ENCODE measurements at regions not wholly inside any gene's neighbourhood (a gene's known extent, or its start where the extent isn't known, plus 50 kb on each side); places are given as distances from the start of the nearest gene placed in this dataset.

- no peak for DNase-seq (ENCODE audit: low read depth)
Observed at GRCh38 chr16:9689597-9689996, 492.6 kb downstream of the GRIN2A start.

- no peak for DNase-seq (ENCODE audit: low read depth)
Observed at GRCh38 chr16:9695152-9695551, 487.1 kb downstream of the GRIN2A start.
